BJ (cell line): ENCODE measurements at regions not wholly inside any gene's neighbourhood (a gene's known extent, or its start where the extent isn't known, plus 50 kb on each side); places are given as distances from the start of the nearest gene placed in this dataset.

Source experiments
- CTCF ChIA-PET: fragments of 350-600 bp; formaldehyde crosslinking; extraction: SDS; loops from one replicate; lab custom pipeline; 2021; ENCODE audit warnings: antibody characterized with exemption, inconsistent platforms; lab: Yijun Ruan, JAX
- POLR2A ChIA-PET: fragments of 300-600 bp; sonication (Branson Sonifier 250); formaldehyde crosslinking; extraction: SDS; loops from one replicate; lab custom pipeline; 2021; ENCODE audit warnings: antibody characterized with exemption; lab: Charles Lee
- DNase-seq: peaks from one replicate; pipeline ENCODE4 v3.0.0-alpha.2; 2011; ENCODE audit warnings: low read depth
- H3K27me3 ChIP-seq: 2 replicates; pipeline ENCODE4 v1.6.0; 2011; ENCODE audit warnings: low read length; ENCODE audit not compliant: control insufficient read depth, insufficient read depth
- H3K36me3 ChIP-seq: 2 replicates; pipeline ENCODE4 v1.5.1; 2011; ENCODE audit warnings: low read length; ENCODE audit not compliant: control insufficient read depth, insufficient read depth
- H3K4me3 ChIP-seq: 2 replicates; pipeline ENCODE4 v1.5.1; 2011; ENCODE audit warnings: low read depth, mild to moderate bottlenecking, control low read depth, low read length
- TF ChIP-seq, protein P1 (sequence below): IDR thresholded peaks from 2 replicates; pipeline ENCODE4 v1.5.1; 2011; ENCODE audit warnings: low read depth, mild to moderate bottlenecking, control low read depth, inconsistent platforms, low read length, moderate library complexity; ENCODE audit not compliant: insufficient read depth

DNA sequence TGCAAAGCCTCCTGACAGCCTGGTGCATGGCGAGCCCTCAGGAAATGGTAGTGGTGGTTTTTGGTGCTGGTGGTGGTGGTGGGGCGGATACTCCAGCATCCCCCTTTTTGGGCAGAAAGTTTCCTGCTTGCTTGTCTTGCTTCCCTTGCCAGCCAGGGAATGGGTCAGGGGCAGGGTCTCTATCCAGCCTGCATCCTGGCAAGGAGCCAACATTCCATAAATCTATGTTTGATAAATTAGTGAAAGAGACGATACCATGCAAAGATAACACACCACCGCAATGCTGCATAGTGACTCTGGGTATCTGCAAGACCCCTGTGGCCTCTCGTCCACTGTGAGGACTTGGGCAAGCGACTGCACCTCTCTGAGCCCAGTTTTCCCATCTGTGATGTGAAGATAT, 246.2 kb downstream of the LRFN2 start:
- H3K36me3 ChIP-seq = no peaks in the 10 kb centered on the region
- DNase-seq = no peak
- POLR2A ChIA-PET = no interaction called here
- CTCF ChIA-PET = no interaction called here
- H3K4me3 ChIP-seq = no peak overlapping the region
- no peaks in the 10 kb centered on the region for H3K27me3 ChIP-seq
- TF ChIP-seq, protein P1, sequence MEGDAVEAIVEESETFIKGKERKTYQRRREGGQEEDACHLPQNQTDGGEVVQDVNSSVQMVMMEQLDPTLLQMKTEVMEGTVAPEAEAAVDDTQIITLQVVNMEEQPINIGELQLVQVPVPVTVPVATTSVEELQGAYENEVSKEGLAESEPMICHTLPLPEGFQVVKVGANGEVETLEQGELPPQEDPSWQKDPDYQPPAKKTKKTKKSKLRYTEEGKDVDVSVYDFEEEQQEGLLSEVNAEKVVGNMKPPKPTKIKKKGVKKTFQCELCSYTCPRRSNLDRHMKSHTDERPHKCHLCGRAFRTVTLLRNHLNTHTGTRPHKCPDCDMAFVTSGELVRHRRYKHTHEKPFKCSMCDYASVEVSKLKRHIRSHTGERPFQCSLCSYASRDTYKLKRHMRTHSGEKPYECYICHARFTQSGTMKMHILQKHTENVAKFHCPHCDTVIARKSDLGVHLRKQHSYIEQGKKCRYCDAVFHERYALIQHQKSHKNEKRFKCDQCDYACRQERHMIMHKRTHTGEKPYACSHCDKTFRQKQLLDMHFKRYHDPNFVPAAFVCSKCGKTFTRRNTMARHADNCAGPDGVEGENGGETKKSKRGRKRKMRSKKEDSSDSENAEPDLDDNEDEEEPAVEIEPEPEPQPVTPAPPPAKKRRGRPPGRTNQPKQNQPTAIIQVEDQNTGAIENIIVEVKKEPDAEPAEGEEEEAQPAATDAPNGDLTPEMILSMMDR = no peak

DNA sequence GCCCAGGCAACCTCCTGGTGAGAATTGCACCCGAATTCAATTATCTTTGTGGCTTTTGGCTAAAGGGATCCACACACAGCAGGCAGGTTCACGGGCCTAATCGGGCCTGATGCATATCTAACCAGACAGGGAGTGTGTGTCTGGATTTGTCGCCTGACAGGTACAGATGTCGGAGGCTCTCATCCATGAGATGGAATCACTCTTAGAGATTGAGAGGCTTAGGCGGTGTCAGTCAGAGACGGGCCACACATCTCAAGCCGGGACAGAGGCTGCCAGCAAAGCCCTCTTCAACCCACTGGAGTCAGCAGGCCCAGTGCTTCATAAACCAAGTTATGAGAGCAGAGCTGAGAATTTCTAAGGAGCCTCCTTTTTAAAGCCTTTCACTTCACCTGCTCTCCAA, 247.0 kb downstream of the LRFN2 start:
- no peak for DNase-seq
- POLR2A ChIA-PET = no interaction called here
- TF ChIP-seq, protein P1 = no peak
- 0 out of 2 replicates have a peak, but pooled peaks cover 1% of the 10 kb centered on the region for H3K27me3 ChIP-seq
- H3K4me3 ChIP-seq = no peak overlapping the region
- CTCF ChIA-PET = no interaction called here
- no peaks in the 10 kb centered on the region for H3K36me3 ChIP-seq

DNA sequence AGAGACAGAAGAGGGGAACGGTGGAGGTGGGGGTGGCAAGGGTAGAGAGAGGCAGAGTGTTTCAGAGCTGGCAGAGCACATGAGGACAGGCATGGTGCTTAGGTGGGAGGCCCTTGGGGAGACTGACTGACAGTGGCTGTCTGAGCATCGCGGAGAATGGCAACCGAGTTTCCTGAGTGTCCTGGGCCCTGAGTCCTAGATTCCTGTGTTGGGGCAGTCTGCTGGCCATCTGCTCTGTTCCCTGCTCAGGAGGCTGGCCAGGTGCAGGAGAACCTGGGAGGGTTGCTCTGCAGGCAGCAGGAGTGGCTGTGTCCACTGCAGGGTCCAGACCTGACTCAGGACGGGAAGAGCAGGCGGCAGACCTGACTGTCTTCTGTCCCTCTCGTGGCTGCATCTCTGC, 248.9 kb downstream of the LRFN2 start:
- ChIA-PET CTCF (no interaction called here), POLR2A (no interaction called here)
- TF ChIP-seq, protein P1 = no peak
- Histone ChIP-seq H3K4me3 (no peak overlapping the region), H3K36me3 (no peaks in the 10 kb centered on the region), H3K27me3 (0 out of 2 replicates have a peak, but pooled peaks cover 1% of the 10 kb centered on the region)
- no peak for DNase-seq

DNA sequence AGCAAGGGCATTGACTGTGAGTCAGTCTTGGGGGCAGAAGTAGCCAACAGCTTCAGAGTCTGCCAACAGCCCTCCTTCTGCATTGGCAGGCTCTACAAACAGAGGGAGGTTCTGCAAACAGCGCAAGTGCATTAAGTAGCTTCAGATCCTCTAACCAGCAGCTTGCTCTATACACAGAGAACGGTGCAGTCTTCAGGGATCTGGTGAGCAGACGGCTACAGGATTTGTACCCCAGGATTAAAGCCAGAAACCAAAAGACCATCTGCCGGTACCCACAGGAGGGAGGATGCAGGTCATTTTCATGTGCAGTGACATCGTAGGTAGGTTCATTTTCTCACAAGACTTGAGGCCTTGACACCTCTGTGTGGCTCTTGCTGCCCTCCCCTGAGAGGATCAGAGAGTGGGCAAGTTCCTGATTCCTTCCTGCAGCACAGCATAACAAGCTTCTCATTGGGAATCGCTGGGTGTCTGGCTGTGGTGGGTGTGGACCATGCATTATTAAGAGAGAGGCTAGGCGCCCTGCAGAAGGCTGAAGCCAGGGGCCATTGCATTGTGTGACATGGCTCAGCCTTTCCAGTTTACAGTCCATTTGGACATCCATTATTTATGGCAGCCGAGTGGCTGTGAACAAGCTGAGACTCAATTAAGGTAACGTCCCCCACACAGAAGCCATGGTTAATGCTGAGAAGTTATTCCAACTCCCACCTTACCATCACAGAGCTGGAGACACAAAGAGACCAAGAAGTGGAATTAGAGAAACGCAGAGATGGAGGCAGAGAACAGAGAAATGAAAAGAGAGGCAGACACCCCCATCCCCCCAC, 250.0 kb downstream of the LRFN2 start:
- Histone ChIP-seq H3K27me3 (0 out of 2 replicates have a peak, but pooled peaks cover 1% of the 10 kb centered on the region), H3K4me3 (no peak overlapping the region), H3K36me3 (no peaks in the 10 kb centered on the region)
- DNase-seq = no peak
- ChIA-PET CTCF (no interaction called here), POLR2A (no interaction called here)
- TF ChIP-seq, protein P1 = no peak

DNA sequence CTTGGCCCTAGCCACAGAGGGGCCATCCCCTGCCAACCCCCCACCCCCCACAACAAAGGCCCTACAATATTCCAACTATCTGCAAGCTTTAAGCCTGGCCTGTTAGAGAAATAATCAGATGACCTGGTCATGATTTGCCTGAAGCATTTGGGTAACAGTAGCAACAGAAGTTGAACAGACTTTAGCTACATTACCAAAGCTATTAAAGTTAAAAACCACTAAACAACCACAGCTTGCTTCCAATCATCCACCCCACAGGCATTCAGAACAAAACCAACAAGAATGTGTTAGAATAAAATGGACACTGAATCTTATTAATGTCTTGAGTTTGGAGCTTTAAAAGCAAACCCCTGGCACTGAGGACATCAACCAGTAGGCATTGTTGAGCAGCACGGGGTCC, 250.9 kb downstream of the LRFN2 start:
- ChIA-PET POLR2A (no interaction called here), CTCF (no interaction called here)
- no peak overlapping the region for H3K4me3 ChIP-seq
- TF ChIP-seq, protein P1 = no peak
- H3K36me3 ChIP-seq = no peaks in the 10 kb centered on the region
- H3K27me3 ChIP-seq = 0 out of 2 replicates have a peak, but pooled peaks cover 2% of the 10 kb centered on the region
- DNase-seq = no peak
